ENCODE measurements at regions not wholly inside any gene's neighbourhood (a gene's known extent, or its start where the extent isn't known, plus 50 kb on each side); places are given as distances from the start of the nearest gene placed in this dataset.

DNA sequence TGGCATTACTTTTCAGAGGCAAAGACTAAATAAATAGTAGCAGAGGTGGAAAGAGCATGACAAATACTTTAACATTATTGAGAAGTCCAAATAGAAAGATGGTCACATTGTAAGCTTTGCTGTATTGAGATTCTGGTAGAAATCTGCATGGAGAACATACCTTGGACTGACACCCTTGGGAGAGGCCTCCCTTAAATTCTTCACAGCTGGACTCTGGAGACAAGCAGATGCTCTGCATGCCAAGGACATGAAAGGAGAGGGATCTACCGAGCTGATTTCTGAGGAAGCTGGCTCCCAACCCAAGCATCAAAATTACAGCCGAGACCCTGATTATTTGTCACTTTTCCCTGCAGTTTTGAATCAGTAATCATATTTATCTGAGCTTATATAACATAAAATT, 212.5 kb upstream of the COL8A1 start:
- H3K56ac ChIP-seq (ENCODE audit: low read length) = no peak overlapping the region
- no peak overlapping the region for H2AK5ac ChIP-seq (ENCODE audit: low read length)
- no peak overlapping the region for H3K4me3 ChIP-seq (ENCODE audit: low read length)
- no peak overlapping the region for H3K9ac ChIP-seq (ENCODE audit: low read length)
- H4K8ac ChIP-seq (ENCODE audit: low read depth, low read length) = no peak overlapping the region
- H2BK5ac ChIP-seq (ENCODE audit: low read length) = no peak overlapping the region
- no peak overlapping the region for H4K5ac ChIP-seq (ENCODE audit: low read length)
- no peak overlapping the region for H3K4me2 ChIP-seq (ENCODE audit: low read length)
- H3K79me1 ChIP-seq (ENCODE audit: low read length) = no peaks in the 10 kb centered on the region
- H3K27ac ChIP-seq (ENCODE audit: low read depth, low read length) = no peak overlapping the region
- H3K4ac ChIP-seq (ENCODE audit: low read depth, low read length) = no peak overlapping the region
- H3K79me2 ChIP-seq (ENCODE audit: control insufficient read depth, insufficient read depth, low read length) = no peaks in the 10 kb centered on the region
- no peak overlapping the region for H3K18ac ChIP-seq (ENCODE audit: low read length)
- no peaks in the 10 kb centered on the region for H3K36me3 ChIP-seq (ENCODE audit: control insufficient read depth, insufficient read depth, low read length)
- no peaks in the 10 kb centered on the region for H3K27me3 ChIP-seq (ENCODE audit: insufficient read depth, low read length, poor library complexity)
- DNase-seq = peak; percentile 16
- H3K4me1 ChIP-seq (ENCODE audit: control insufficient read depth, low read depth, low read length) = no peaks in the 10 kb centered on the region
- H2BK120ac ChIP-seq (ENCODE audit: low read depth, low read length) = no peak overlapping the region
- H3K23ac ChIP-seq (ENCODE audit: low read length) = no peak overlapping the region
- H2BK15ac ChIP-seq (replicated peaks; ENCODE audit: low read depth) = no peak overlapping the region
- WGBS (ENCODE audit: extremely low coverage, insufficient coverage, low lambda C conversion rate) = no CpG with 5 or more reads among the region's 2 CpGs

DNA sequence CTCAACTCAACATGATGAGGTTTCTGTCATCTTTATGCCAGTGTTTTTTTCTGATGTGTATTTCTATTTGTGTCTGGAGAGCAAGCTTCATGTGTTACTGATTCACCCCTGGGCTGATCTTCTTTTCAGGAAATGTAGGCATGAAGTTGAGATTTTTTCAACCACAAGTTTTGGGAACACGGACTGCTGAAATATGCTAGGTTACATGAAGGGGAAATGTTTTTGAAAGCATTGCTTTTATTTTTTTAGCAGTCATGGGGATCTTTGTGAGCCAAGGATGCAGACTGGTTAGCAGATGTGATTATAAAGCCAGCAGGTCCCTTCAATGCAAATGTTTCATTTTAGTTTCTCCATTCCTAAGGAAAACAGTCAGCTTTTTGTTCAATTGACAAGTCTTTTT, 219.3 kb upstream of the COL8A1 start:
- Histone ChIP-seq H4K5ac (ENCODE audit: low read length) (no peak overlapping the region), H3K18ac (ENCODE audit: low read length) (no peak overlapping the region), H3K4me3 (ENCODE audit: low read length) (no peak overlapping the region), H3K27me3 (ENCODE audit: insufficient read depth, low read length, poor library complexity) (no peaks in the 10 kb centered on the region), H3K4me2 (ENCODE audit: low read length) (no peak overlapping the region), H3K56ac (ENCODE audit: low read length) (no peak overlapping the region), H3K36me3 (ENCODE audit: control insufficient read depth, insufficient read depth, low read length) (no peaks in the 10 kb centered on the region), H3K9ac (ENCODE audit: low read length) (no peak overlapping the region), H2BK5ac (ENCODE audit: low read length) (no peak overlapping the region), H2AK5ac (ENCODE audit: low read length) (no peak overlapping the region), H3K79me1 (ENCODE audit: low read length) (no peaks in the 10 kb centered on the region), H3K4me1 (ENCODE audit: control insufficient read depth, low read depth, low read length) (no peaks in the 10 kb centered on the region), H3K79me2 (ENCODE audit: control insufficient read depth, insufficient read depth, low read length) (no peaks in the 10 kb centered on the region), H2BK120ac (ENCODE audit: low read depth, low read length) (no peak overlapping the region), H3K23ac (ENCODE audit: low read length) (no peak overlapping the region), H3K4ac (ENCODE audit: low read depth, low read length) (no peak overlapping the region), H3K27ac (ENCODE audit: low read depth, low read length) (no peak overlapping the region), H4K8ac (ENCODE audit: low read depth, low read length) (no peak overlapping the region), H2BK15ac (replicated peaks; ENCODE audit: low read depth) (no peak overlapping the region)
- WGBS (ENCODE audit: extremely low coverage, insufficient coverage, low lambda C conversion rate) = no CpG with 5 or more reads among the region's 1 CpG
- DNase-seq = no peak

DNA sequence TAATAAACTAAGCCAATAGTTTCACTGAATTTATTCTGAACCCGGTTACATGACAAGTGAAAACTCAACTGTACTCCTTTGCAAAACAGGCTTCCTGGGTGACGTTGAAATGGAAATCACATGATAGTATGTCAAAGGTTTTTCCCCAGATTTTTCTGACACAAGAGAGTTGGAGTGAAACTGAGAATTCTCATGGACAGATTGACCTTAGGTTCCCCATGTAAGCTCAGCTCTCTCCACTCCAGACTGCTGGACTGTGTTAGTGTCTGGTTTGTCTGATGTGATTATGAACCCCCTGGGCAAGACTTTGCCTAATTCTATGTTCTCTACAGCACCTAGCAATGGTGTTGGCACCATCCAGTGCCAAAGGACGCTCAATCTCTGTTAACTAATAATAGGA, 219.7 kb upstream of the COL8A1 start:
- Histone ChIP-seq H3K23ac (ENCODE audit: low read length) (no peak overlapping the region), H3K4ac (ENCODE audit: low read depth, low read length) (no peak overlapping the region), H4K5ac (ENCODE audit: low read length) (no peak overlapping the region), H3K4me2 (ENCODE audit: low read length) (no peak overlapping the region), H2BK5ac (ENCODE audit: low read length) (no peak overlapping the region), H3K56ac (ENCODE audit: low read length) (no peak overlapping the region), H3K27ac (ENCODE audit: low read depth, low read length) (no peak overlapping the region), H3K18ac (ENCODE audit: low read length) (no peak overlapping the region), H2BK120ac (ENCODE audit: low read depth, low read length) (no peak overlapping the region), H3K79me2 (ENCODE audit: control insufficient read depth, insufficient read depth, low read length) (no peaks in the 10 kb centered on the region), H3K9ac (ENCODE audit: low read length) (no peak overlapping the region), H3K27me3 (ENCODE audit: insufficient read depth, low read length, poor library complexity) (no peaks in the 10 kb centered on the region), H3K4me1 (ENCODE audit: control insufficient read depth, low read depth, low read length) (no peaks in the 10 kb centered on the region), H3K79me1 (ENCODE audit: low read length) (no peaks in the 10 kb centered on the region), H4K8ac (ENCODE audit: low read depth, low read length) (no peak overlapping the region), H2AK5ac (ENCODE audit: low read length) (no peak overlapping the region), H2BK15ac (replicated peaks; ENCODE audit: low read depth) (no peak overlapping the region), H3K4me3 (ENCODE audit: low read length) (no peak overlapping the region), H3K36me3 (ENCODE audit: control insufficient read depth, insufficient read depth, low read length) (no peaks in the 10 kb centered on the region)
- no peak for DNase-seq
- no CpG with 5 or more reads among the region's 3 CpGs for WGBS (ENCODE audit: extremely low coverage, insufficient coverage, low lambda C conversion rate)

DNA sequence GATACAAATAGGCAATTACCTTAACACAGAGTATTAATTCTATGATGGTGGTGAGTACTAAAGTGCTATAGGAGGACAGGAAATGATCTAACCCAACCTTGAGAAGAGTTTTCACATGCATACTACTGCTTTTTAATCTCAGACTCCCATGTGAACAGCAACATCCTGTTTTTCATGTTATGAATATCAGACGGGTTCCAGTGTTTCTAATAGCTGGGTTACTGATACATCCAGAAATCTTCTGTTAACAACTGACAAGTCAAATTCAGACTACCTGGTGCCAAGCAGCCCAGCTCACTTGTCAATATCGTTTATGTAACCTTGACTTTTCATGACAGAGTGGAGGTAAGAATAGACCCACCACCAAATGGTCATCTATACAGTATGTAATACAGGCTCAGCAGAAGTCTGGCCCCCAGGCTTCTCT, 220.2 kb upstream of the COL8A1 start:
- no peak overlapping the region for H4K8ac ChIP-seq (ENCODE audit: low read depth, low read length)
- H3K9ac ChIP-seq (ENCODE audit: low read length) = no peak overlapping the region
- no peak overlapping the region for H3K4me3 ChIP-seq (ENCODE audit: low read length)
- H2BK120ac ChIP-seq (ENCODE audit: low read depth, low read length) = no peak overlapping the region
- H2AK5ac ChIP-seq (ENCODE audit: low read length) = no peak overlapping the region
- no peak overlapping the region for H3K18ac ChIP-seq (ENCODE audit: low read length)
- H3K4me1 ChIP-seq (ENCODE audit: control insufficient read depth, low read depth, low read length) = no peaks in the 10 kb centered on the region
- WGBS (ENCODE audit: extremely low coverage, insufficient coverage, low lambda C conversion rate) = no CpG with 5 or more reads among the region's 2 CpGs
- no peak overlapping the region for H2BK5ac ChIP-seq (ENCODE audit: low read length)
- H2BK15ac ChIP-seq (replicated peaks; ENCODE audit: low read depth) = no peak overlapping the region
- H3K79me2 ChIP-seq (ENCODE audit: control insufficient read depth, insufficient read depth, low read length) = no peaks in the 10 kb centered on the region
- no peaks in the 10 kb centered on the region for H3K79me1 ChIP-seq (ENCODE audit: low read length)
- H3K27ac ChIP-seq (ENCODE audit: low read depth, low read length) = no peak overlapping the region
- H3K4ac ChIP-seq (ENCODE audit: low read depth, low read length) = no peak overlapping the region
- H3K4me2 ChIP-seq (ENCODE audit: low read length) = no peak overlapping the region
- no peaks in the 10 kb centered on the region for H3K27me3 ChIP-seq (ENCODE audit: insufficient read depth, low read length, poor library complexity)
- no peak overlapping the region for H3K23ac ChIP-seq (ENCODE audit: low read length)
- no peaks in the 10 kb centered on the region for H3K36me3 ChIP-seq (ENCODE audit: control insufficient read depth, insufficient read depth, low read length)
- H4K5ac ChIP-seq (ENCODE audit: low read length) = no peak overlapping the region
- H3K56ac ChIP-seq (ENCODE audit: low read length) = no peak overlapping the region
- no peak for DNase-seq

DNA sequence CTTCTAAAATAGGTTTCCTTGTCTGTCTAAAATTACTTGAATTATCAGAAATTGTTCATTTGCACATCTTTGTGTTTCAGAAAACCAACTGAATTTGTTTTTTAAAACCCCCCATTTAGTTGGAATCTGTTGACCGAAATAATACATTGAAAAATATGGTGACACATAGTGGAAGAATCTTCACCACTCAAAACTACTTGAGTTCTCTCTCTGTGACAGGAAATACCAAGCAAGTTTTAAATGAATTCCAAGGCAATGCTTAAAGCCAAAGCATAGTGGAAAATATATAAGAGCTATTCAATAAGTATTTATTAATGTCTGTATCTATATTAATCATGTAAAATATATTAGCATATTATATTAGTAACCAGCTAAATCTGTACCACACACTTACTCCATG, 224.9 kb upstream of the COL8A1 start:
- Histone ChIP-seq H3K4ac (ENCODE audit: low read depth, low read length) (no peak overlapping the region), H3K9ac (ENCODE audit: low read length) (no peak overlapping the region), H2BK15ac (replicated peaks; ENCODE audit: low read depth) (no peak overlapping the region), H4K5ac (ENCODE audit: low read length) (no peak overlapping the region), H2BK120ac (ENCODE audit: low read depth, low read length) (no peak overlapping the region), H4K8ac (ENCODE audit: low read depth, low read length) (no peak overlapping the region), H3K79me1 (ENCODE audit: low read length) (no peaks in the 10 kb centered on the region), H2AK5ac (ENCODE audit: low read length) (no peak overlapping the region), H3K4me2 (ENCODE audit: low read length) (no peak overlapping the region), H3K79me2 (ENCODE audit: control insufficient read depth, insufficient read depth, low read length) (no peaks in the 10 kb centered on the region), H3K27me3 (ENCODE audit: insufficient read depth, low read length, poor library complexity) (no peaks in the 10 kb centered on the region), H3K56ac (ENCODE audit: low read length) (no peak overlapping the region), H2BK5ac (ENCODE audit: low read length) (no peak overlapping the region), H3K36me3 (ENCODE audit: control insufficient read depth, insufficient read depth, low read length) (no peaks in the 10 kb centered on the region), H3K4me3 (ENCODE audit: low read length) (no peak overlapping the region), H3K27ac (ENCODE audit: low read depth, low read length) (no peak overlapping the region), H3K23ac (ENCODE audit: low read length) (no peak overlapping the region), H3K4me1 (ENCODE audit: control insufficient read depth, low read depth, low read length) (no peaks in the 10 kb centered on the region), H3K18ac (ENCODE audit: low read length) (no peak overlapping the region)
- DNase-seq = peak; percentile 58
- WGBS (ENCODE audit: extremely low coverage, insufficient coverage, low lambda C conversion rate) = no CpG with 5 or more reads among the region's 1 CpG

DNA sequence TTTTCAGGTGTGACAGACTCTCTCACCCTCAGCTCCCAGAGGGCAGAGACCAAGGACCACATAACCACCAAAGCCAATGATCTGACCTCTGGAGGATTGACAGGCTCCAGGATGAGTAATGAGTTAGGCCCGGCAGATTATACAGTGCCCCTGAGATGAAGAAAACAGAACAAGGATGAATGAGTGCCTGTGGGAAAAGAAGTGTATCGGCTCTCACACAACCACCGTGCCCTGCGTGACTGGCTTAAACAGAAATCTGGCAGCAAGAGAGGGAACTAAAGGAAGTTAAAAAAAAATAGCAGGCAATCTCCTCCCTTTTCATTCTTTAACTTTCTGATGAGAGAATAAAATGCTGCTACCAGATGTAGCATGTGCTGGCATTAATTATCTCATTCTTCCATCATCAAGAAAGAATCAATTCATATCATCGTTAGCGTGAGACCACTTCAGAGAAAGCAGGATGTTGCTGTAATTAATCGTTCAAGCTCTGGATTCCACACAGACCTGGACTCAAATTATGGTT, 227.5 kb upstream of the COL8A1 start:
- no CpG with 5 or more reads among the region's 7 CpGs for WGBS (ENCODE audit: extremely low coverage, insufficient coverage, low lambda C conversion rate)
- H3K23ac ChIP-seq (ENCODE audit: low read length) = no peak overlapping the region
- no peak overlapping the region for H3K27ac ChIP-seq (ENCODE audit: low read depth, low read length)

More for the DNA sequence above, 227.5 kb upstream of the COL8A1 start:
- no peak overlapping the region for H4K8ac ChIP-seq (ENCODE audit: low read depth, low read length)
- no peak overlapping the region for H3K18ac ChIP-seq (ENCODE audit: low read length)
- no peak overlapping the region for H3K56ac ChIP-seq (ENCODE audit: low read length)
- H3K4me3 ChIP-seq (ENCODE audit: low read length) = no peak overlapping the region
- no peaks in the 10 kb centered on the region for H3K36me3 ChIP-seq (ENCODE audit: control insufficient read depth, insufficient read depth, low read length)
- H3K4me2 ChIP-seq (ENCODE audit: low read length) = no peak overlapping the region
- no peak overlapping the region for H2BK120ac ChIP-seq (ENCODE audit: low read depth, low read length)
- no peak overlapping the region for H4K5ac ChIP-seq (ENCODE audit: low read length)
- H2BK5ac ChIP-seq (ENCODE audit: low read length) = no peak overlapping the region
- no peak overlapping the region for H2BK15ac ChIP-seq (replicated peaks; ENCODE audit: low read depth)
- H3K79me2 ChIP-seq (ENCODE audit: control insufficient read depth, insufficient read depth, low read length) = no peaks in the 10 kb centered on the region
- no peaks in the 10 kb centered on the region for H3K27me3 ChIP-seq (ENCODE audit: insufficient read depth, low read length, poor library complexity)
- H3K9ac ChIP-seq (ENCODE audit: low read length) = no peak overlapping the region
- no peak for DNase-seq
- no peaks in the 10 kb centered on the region for H3K79me1 ChIP-seq (ENCODE audit: low read length)
- no peak overlapping the region for H3K4ac ChIP-seq (ENCODE audit: low read depth, low read length)
- H2AK5ac ChIP-seq (ENCODE audit: low read length) = no peak overlapping the region
- no peaks in the 10 kb centered on the region for H3K4me1 ChIP-seq (ENCODE audit: control insufficient read depth, low read depth, low read length)
